GM18505 (cell line): ENCODE measurements at regions not wholly inside any gene's neighbourhood (a gene's known extent, or its start where the extent isn't known, plus 50 kb on each side); places are given as distances from the start of the nearest gene placed in this dataset.

Experiments
- ATAC-seq: cut with Tn5 transposase; IDR thresholded peaks from one replicate; pipeline ENCODE4 v1.9.1; 2021; ENCODE audit not compliant: unreplicated experiment
- POLR2A ChIP-seq: IDR thresholded peaks from 4 replicates; pipeline ENCODE4 v1.6.1; 2011; ENCODE audit warnings: borderline replicate concordance; ENCODE audit not compliant: insufficient read depth, insufficient read length; ENCODE audit errors: extremely low read depth

GRCh38 chr1:221286399-221286798, 407.2 kb downstream of the HLX start:
- TF ChIP-seq POLR2A = no peak
- ATAC-seq = no peak

GRCh38 chr1:221289103-221289502, 409.9 kb downstream of the HLX start:
- ATAC-seq = no peak
- TF ChIP-seq POLR2A = no peak

- no peak for ATAC-seq
- no peak for TF ChIP-seq POLR2A
These were observed 411.4 kb downstream of the HLX start for GRCh38 chr1:221290669-221291068.

GRCh38 chr1:221291113-221291512, 411.9 kb downstream of the HLX start:
- no peak for TF ChIP-seq POLR2A
- no peak for ATAC-seq

GRCh38 chr1:221292652-221293051, 413.4 kb downstream of the HLX start:
- no peak for TF ChIP-seq POLR2A
- no peak for ATAC-seq

- no peak for ATAC-seq
- no peak for TF ChIP-seq POLR2A
These were observed 415.0 kb downstream of the HLX start for GRCh38 chr1:221294242-221294641.

- no peak for TF ChIP-seq POLR2A
- ATAC-seq = no peak
These were observed 423.1 kb downstream of the HLX start for GRCh38 chr1:221302357-221302756.

- no peak for TF ChIP-seq POLR2A
- ATAC-seq = no peak
These were observed 423.6 kb downstream of the HLX start for GRCh38 chr1:221302810-221303209.

GRCh38 chr1:221303623-221304022, 424.4 kb downstream of the HLX start:
- ATAC-seq = no peak
- TF ChIP-seq POLR2A = no peak

- no peak for ATAC-seq
- TF ChIP-seq POLR2A = no peak
These were observed 427.0 kb downstream of the HLX start for GRCh38 chr1:221306239-221306638.

GRCh38 chr1:221308534-221309511, 429.6 kb downstream of the HLX start:
- ATAC-seq = no peak

GRCh38 chr1:221309723-221310122, 430.5 kb downstream of the HLX start:
- no peak for ATAC-seq
- no peak for TF ChIP-seq POLR2A

More at GRCh38 chr1:221308534-221309511, 429.6 kb downstream of the HLX start:
- no peak for TF ChIP-seq POLR2A

GRCh38 chr1:221310180-221310579, 430.9 kb downstream of the HLX start:
- no peak for ATAC-seq
- no peak for TF ChIP-seq POLR2A

- no peak for TF ChIP-seq POLR2A
- ATAC-seq = no peak
These were observed 426.6 kb downstream of the DUSP10 start for GRCh38 chr1:221315330-221315729.
